LNCaP clone FGC (cell line): ENCODE measurements at regions not wholly inside any gene's neighbourhood (a gene's known extent, or its start where the extent isn't known, plus 50 kb on each side); places are given as distances from the start of the nearest gene placed in this dataset.
"Not testable (repeated sequence)": the region's sequence is repeated elsewhere in the genome, so short reads cannot be mapped to it uniquely, and the experiment has no call there.

Source experiments
- DNase-seq: peaks from one replicate; pipeline ENCODE4 v3.0.0-alpha.2; 2011; ENCODE audit warnings: low read depth
- H3K4me3 ChIP-seq: 2 replicates; pipeline ENCODE4 v1.5.1; 2011; ENCODE audit warnings: mild to moderate bottlenecking, low read depth, low read length, control low read depth
- TF ChIP-seq, protein P1 (sequence below): IDR thresholded peaks from 2 replicates; pipeline ENCODE4 v1.5.1; 2012; ENCODE audit warnings: mild to moderate bottlenecking; ENCODE audit not compliant: control insufficient read depth, insufficient read depth; ENCODE audit errors: extremely low read depth

GRCh38 chr11:12585861-12586260 is 88.4 kb upstream of the TEAD1 start:
- no peak overlapping the region for H3K4me3 ChIP-seq
- peak; percentile 76 for DNase-seq
- TF ChIP-seq, protein P1, sequence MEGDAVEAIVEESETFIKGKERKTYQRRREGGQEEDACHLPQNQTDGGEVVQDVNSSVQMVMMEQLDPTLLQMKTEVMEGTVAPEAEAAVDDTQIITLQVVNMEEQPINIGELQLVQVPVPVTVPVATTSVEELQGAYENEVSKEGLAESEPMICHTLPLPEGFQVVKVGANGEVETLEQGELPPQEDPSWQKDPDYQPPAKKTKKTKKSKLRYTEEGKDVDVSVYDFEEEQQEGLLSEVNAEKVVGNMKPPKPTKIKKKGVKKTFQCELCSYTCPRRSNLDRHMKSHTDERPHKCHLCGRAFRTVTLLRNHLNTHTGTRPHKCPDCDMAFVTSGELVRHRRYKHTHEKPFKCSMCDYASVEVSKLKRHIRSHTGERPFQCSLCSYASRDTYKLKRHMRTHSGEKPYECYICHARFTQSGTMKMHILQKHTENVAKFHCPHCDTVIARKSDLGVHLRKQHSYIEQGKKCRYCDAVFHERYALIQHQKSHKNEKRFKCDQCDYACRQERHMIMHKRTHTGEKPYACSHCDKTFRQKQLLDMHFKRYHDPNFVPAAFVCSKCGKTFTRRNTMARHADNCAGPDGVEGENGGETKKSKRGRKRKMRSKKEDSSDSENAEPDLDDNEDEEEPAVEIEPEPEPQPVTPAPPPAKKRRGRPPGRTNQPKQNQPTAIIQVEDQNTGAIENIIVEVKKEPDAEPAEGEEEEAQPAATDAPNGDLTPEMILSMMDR = no peak

GRCh38 chr11:12587333-12587991 is 86.8 kb upstream of the TEAD1 start:
- DNase-seq = peak; percentile 11
- no peak overlapping the region for H3K4me3 ChIP-seq
- TF ChIP-seq, protein P1 = no peak

DNA sequence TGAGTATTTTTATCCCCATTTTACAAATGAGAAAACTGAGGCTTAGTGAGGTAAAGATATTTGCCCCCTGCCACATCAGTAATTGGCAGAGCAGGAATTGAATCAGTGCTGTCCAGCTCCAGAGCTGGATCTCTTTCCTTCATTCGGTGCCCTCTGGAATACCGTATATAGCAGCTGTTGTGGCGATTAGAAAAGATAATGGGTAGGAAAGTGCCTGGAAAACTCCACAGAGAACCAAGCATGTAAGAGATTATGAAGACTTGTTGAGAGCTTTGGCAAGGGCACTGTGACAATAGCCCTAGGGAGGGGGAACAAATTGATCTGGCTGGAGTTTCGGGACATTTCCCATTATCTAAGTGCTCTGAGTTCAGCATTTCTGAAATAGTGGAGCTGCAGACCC is 82.5 kb upstream of the TEAD1 start:
- DNase-seq = no peak
- no peak overlapping the region for H3K4me3 ChIP-seq
- TF ChIP-seq, protein P1 = no peak

- DNase-seq = no peak
- H3K4me3 ChIP-seq = no peak overlapping the region
- TF ChIP-seq, protein P1 = no peak
Observed at GRCh38 chr11:12592283-12592682, 81.9 kb upstream of the TEAD1 start.

GRCh38 chr11:12595089-12595847 is 79.0 kb upstream of the TEAD1 start:
- DNase-seq, H3K4me3 ChIP-seq: not testable (repeated sequence)

DNA sequence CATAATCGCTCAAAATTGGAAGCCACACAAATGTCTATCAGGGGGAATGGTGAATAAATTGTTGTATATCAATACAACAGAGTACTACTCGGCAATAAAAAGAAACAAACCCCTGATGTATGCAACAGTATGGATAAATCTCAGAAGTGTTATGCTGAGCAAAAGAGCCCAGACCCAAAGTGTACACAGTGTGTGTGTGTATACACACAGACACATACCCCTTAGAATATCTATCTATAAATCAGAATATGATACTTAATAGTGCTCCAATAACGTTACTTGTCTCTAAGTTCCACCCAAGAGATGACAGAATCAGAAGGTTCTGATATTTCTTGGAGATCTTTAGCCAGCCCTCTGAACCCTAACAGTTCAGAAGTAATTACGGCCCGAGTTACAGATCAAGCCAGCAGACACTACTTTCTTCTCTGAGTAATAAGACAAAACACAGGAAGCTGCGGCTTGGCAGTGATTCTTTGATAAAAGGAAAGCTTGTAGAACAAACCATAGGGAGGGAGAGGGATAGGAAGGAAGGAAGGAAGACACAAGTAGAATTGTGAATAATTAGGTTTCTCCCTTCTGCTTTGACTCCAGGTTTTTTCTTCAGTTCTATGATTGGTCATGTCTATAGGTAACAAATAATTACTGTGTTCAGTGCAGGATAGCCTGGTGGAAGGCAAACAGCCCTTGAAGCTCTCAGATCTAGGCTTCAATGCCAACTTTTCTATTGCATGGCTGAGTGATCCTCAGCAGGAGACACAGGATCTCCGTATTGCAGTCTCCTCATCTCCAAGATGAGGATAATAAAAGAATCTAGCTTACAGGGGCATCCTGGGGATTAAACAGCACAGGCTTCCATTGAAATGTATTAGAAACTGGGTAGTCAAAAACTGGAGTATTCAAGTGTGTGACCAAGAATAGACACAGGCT is 75.6 kb upstream of the TEAD1 start:
- TF ChIP-seq, protein P1 = no peak
- DNase-seq = no peak
- H3K4me3 ChIP-seq = no peak overlapping the region
